GM23248 (cell line): ENCODE measurements at regions not wholly inside any gene's neighbourhood (a gene's known extent, or its start where the extent isn't known, plus 50 kb on each side); places are given as distances from the start of the nearest gene placed in this dataset.

Experiments used
- EZH2 ChIP-seq: fragments of 200-600 bp; sonication (generic); IDR thresholded peaks from 2 replicates; pipeline ENCODE4 v1.6.1; 2018; ENCODE audit warnings: antibody characterized with exemption, mild to moderate bottlenecking; ENCODE audit not compliant: insufficient read depth, poor library complexity, severe bottlenecking
- EZH2phosphoT487 ChIP-seq: fragments of 200-600 bp; sonication (generic); IDR thresholded peaks from 2 replicates; pipeline ENCODE4 v1.6.1; 2018; ENCODE audit warnings: antibody characterized with exemption, moderate library complexity, mild to moderate bottlenecking, low read depth; ENCODE audit not compliant: insufficient read depth

DNA sequence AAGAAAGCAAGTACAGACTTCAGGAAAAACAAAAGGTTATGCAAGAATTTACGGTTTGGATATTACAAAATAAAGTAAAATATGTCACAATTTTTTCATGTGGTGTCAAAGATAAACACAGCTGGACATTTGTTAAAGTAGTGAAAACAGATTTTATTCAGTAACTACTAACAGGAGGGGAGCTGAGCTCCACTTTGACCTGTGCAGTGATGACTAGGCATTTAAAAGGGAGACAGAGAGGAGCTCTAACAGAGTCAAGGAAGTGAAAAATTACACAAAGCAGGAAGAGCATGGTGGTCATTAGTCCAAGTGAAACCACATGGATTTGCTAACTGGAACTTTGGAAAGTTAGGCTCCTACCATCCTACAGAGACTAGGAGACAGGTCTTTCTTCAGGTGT lies 263.6 kb upstream of the PCSK5 start:
- TF ChIP-seq EZH2, result no peak
- TF ChIP-seq EZH2phosphoT487, result no peak
